GM18870 (cell line): ENCODE measurements at regions not wholly inside any gene's neighbourhood (a gene's known extent, or its start where the extent isn't known, plus 50 kb on each side); places are given as distances from the start of the nearest gene placed in this dataset.
A peak's percentile ranks its signal among the peaks of the same experiment; 100 is the strongest.

ENCODE experiments used
- ATAC-seq: cut with Tn5 transposase; IDR thresholded peaks from one replicate; pipeline ENCODE4 v1.9.1; 2021; ENCODE audit warnings: moderate library complexity; ENCODE audit not compliant: unreplicated experiment

GRCh38 chr9:73742412-73742811 is 590.7 kb downstream of the ANXA1 start:
- ATAC-seq = no peak

- no peak for ATAC-seq
Observed at GRCh38 chr9:73743826-73744225, 592.2 kb downstream of the ANXA1 start.

GRCh38 chr9:73745598-73745997 is 593.9 kb downstream of the ANXA1 start:
- no peak for ATAC-seq

- no peak for ATAC-seq
Observed at GRCh38 chr9:73753171-73753570, 601.5 kb downstream of the ANXA1 start.

- no peak for ATAC-seq
Observed at GRCh38 chr9:73761905-73762304, 610.2 kb downstream of the ANXA1 start.

GRCh38 chr9:73773896-73774295 is 622.2 kb downstream of the ANXA1 start:
- ATAC-seq = no peak

- no peak for ATAC-seq
Observed at GRCh38 chr9:73775757-73776156, 624.1 kb downstream of the ANXA1 start.

GRCh38 chr9:73780916-73781315 is 629.3 kb downstream of the ANXA1 start:
- ATAC-seq = no peak

- ATAC-seq = no peak
Observed at GRCh38 chr9:73782166-73782565, 630.5 kb downstream of the ANXA1 start.

GRCh38 chr9:73799446-73799845 is 647.8 kb downstream of the ANXA1 start:
- no peak for ATAC-seq

GRCh38 chr9:73805111-73805510 is 653.4 kb downstream of the ANXA1 start:
- no peak for ATAC-seq

- ATAC-seq = no peak
Observed at GRCh38 chr9:73805853-73806458, 654.3 kb downstream of the ANXA1 start.

- no peak for ATAC-seq
Observed at GRCh38 chr9:73806876-73807275, 655.2 kb downstream of the ANXA1 start.

- ATAC-seq = no peak
Observed at GRCh38 chr9:73807952-73808351, 656.3 kb downstream of the ANXA1 start.

GRCh38 chr9:73810585-73811215 is 659.0 kb downstream of the ANXA1 start:
- ATAC-seq = no peak

- no peak for ATAC-seq
Observed at GRCh38 chr9:73813546-73813945, 661.9 kb downstream of the ANXA1 start.

- ATAC-seq = no peak
Observed at GRCh38 chr9:73816905-73817304, 665.2 kb downstream of the ANXA1 start.

GRCh38 chr9:73824671-73825070 is 672.5 kb upstream of the RORB start:
- no peak for ATAC-seq

- no peak for ATAC-seq
Observed at GRCh38 chr9:73838871-73839270, 658.3 kb upstream of the RORB start.

- ATAC-seq = no peak
Observed at GRCh38 chr9:73839471-73839870, 657.7 kb upstream of the RORB start.

- ATAC-seq = no peak
Observed at GRCh38 chr9:73841018-73841417, 656.1 kb upstream of the RORB start.

GRCh38 chr9:73844135-73844534 is 653.0 kb upstream of the RORB start:
- ATAC-seq = no peak

GRCh38 chr9:73845539-73845938 is 651.6 kb upstream of the RORB start:
- peak; percentile 97 for ATAC-seq
